Chondrocyte (in vitro differentiated cells): ENCODE measurements at regions not wholly inside any gene's neighbourhood (a gene's known extent, or its start where the extent isn't known, plus 50 kb on each side); places are given as distances from the start of the nearest gene placed in this dataset.
A peak's percentile ranks its signal among the peaks of the same experiment; 100 is the strongest.

Source experiments
- DNase-seq: peaks from one replicate; pipeline ENCODE4 v3.0.0; 2021; ENCODE audit warnings: mixed read lengths, low spot score
- H3K27ac Mint-ChIP-seq: one replicate; pipeline ENCODE4 v1.8.0; 2021; ENCODE audit warnings: mild to moderate bottlenecking, moderate library complexity, mixed read lengths; ENCODE audit not compliant: unreplicated experiment
- H3K27me3 Mint-ChIP-seq: 2 replicates; pipeline ENCODE4 v1.8.0; 2021; ENCODE audit warnings: low read depth, mixed read lengths
- H3K36me3 Mint-ChIP-seq: 2 replicates; pipeline ENCODE4 v1.8.0; 2021; ENCODE audit warnings: low read depth, mixed read lengths
- H3K4me1 Mint-ChIP-seq: 2 replicates; pipeline ENCODE4 v1.8.0; 2021; ENCODE audit warnings: low read depth, mild to moderate bottlenecking, mixed read lengths
- H3K4me3 Mint-ChIP-seq: one replicate; pipeline ENCODE4 v1.8.0; 2021; ENCODE audit warnings: mild to moderate bottlenecking, moderate library complexity, mixed read lengths; ENCODE audit not compliant: unreplicated experiment
- H3K9me3 Mint-ChIP-seq: 2 replicates; pipeline ENCODE4 v1.8.0; 2021; ENCODE audit warnings: low read depth, mixed read lengths
- TF ChIP-seq, protein P1 (sequence below): fragments of 200-600 bp; sonication (generic); IDR thresholded peaks from 2 replicates; pipeline ENCODE4 v1.5.0; 2021; ENCODE audit warnings: antibody characterized with exemption, mild to moderate bottlenecking, moderate library complexity

DNA sequence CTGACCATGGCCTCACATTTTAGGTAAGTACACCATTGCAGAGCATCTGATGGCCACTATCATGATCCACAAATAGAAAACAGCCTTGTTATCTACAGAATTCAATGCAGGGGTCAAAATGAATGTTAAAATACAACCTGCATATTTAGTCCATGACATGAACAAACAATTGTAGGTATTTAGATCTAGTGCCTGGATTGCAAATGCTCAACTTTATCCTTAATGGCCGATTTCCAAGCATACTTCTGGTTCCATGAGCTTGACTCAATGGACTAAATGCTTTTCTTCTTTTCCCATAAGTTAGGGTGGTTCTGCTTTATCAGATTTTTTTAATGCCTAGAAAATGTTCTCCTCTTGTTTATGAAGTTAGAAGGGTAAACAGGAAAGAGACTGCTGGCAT is 139.2 kb upstream of the TTC29 start:
- H3K36me3 Mint-ChIP-seq: no peaks in the 10 kb centered on the region
- no peak overlapping the region for H3K4me3 Mint-ChIP-seq
- H3K27ac Mint-ChIP-seq: no peak overlapping the region
- H3K9me3 Mint-ChIP-seq: no peaks in the 10 kb centered on the region
- H3K4me1 Mint-ChIP-seq: peaks cover 32% of the 10 kb centered on the region
- DNase-seq: no peak
- TF ChIP-seq, protein P1, sequence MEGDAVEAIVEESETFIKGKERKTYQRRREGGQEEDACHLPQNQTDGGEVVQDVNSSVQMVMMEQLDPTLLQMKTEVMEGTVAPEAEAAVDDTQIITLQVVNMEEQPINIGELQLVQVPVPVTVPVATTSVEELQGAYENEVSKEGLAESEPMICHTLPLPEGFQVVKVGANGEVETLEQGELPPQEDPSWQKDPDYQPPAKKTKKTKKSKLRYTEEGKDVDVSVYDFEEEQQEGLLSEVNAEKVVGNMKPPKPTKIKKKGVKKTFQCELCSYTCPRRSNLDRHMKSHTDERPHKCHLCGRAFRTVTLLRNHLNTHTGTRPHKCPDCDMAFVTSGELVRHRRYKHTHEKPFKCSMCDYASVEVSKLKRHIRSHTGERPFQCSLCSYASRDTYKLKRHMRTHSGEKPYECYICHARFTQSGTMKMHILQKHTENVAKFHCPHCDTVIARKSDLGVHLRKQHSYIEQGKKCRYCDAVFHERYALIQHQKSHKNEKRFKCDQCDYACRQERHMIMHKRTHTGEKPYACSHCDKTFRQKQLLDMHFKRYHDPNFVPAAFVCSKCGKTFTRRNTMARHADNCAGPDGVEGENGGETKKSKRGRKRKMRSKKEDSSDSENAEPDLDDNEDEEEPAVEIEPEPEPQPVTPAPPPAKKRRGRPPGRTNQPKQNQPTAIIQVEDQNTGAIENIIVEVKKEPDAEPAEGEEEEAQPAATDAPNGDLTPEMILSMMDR: no peak
- H3K27me3 Mint-ChIP-seq: no peaks in the 10 kb centered on the region

DNA sequence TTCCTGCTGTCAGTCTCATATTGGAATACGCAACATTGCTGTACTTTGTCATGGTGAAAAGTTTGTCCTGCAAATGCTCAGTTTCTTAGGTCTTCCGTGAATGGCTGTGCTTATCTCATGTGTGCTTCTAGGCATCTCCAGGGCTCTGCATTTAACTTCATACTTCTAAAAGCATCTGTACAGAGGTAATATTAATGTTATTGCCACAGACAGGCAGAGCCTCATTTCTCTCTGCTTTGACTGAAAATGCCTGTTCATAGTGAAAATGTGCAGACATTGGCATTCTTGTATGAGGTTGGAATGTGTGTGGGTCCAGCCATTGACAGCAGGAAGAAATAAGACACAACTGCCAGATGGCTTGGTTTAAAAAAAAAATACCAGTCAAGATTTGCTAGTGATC is 140.1 kb upstream of the TTC29 start:
- H3K4me1 Mint-ChIP-seq: peaks cover 27% of the 10 kb centered on the region
- TF ChIP-seq, protein P1: no peak
- no peak overlapping the region for H3K4me3 Mint-ChIP-seq
- no peaks in the 10 kb centered on the region for H3K36me3 Mint-ChIP-seq
- H3K27ac Mint-ChIP-seq: no peak overlapping the region
- H3K9me3 Mint-ChIP-seq: no peaks in the 10 kb centered on the region
- H3K27me3 Mint-ChIP-seq: no peaks in the 10 kb centered on the region
- no peak for DNase-seq

DNA sequence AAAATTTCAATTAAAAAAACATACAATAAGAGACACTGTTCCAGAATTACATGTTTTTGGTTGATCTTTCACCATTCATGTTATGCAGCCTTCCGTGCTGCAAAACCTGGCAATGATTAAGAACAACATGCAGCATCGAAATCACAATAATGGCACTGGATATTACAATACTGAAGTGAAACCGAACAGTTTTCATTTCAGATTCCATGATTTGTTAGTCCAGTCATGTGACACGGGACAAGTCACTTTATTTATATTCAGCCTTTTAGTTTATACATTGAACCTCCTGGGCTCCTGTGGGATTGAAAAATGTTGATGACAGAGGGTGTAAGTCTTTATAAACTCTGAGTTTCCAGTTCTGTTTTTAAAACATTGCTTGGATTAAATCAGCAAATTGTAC is 142.5 kb upstream of the TTC29 start:
- no peaks in the 10 kb centered on the region for H3K9me3 Mint-ChIP-seq
- peak overlapping the region; percentile 78 for H3K27ac Mint-ChIP-seq
- H3K4me1 Mint-ChIP-seq: peaks cover 31% of the 10 kb centered on the region
- H3K4me3 Mint-ChIP-seq: peak overlapping the region; percentile 38
- TF ChIP-seq, protein P1: no peak
- no peaks in the 10 kb centered on the region for H3K36me3 Mint-ChIP-seq
- no peak for DNase-seq
- no peaks in the 10 kb centered on the region for H3K27me3 Mint-ChIP-seq

DNA sequence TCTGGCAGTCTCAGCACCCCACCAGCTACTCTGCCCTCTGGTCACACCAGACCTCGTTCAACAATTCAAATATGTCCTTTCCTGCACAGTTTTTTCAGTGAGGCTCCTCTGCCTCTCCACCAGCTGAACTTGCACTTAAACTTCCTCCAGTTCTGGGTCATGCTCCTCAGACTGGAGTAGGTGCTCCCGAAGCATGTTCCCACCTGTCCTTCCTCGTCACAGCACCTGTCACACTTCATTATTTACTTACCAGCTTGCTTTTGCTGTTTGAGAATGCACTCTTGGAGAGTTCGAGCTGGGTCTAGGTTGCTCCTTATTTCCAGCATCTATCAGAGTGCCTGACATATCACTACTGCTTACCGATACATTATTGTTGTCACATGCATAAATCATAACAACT is 144.8 kb upstream of the TTC29 start:
- Mint-ChIP-seq H3K9me3 (no peaks in the 10 kb centered on the region), H3K4me1 (peaks cover 42% of the 10 kb centered on the region), H3K4me3 (no peak overlapping the region), H3K27ac (no peak overlapping the region), H3K27me3 (no peaks in the 10 kb centered on the region), H3K36me3 (no peaks in the 10 kb centered on the region)
- no peak for DNase-seq
- TF ChIP-seq, protein P1: no peak

DNA sequence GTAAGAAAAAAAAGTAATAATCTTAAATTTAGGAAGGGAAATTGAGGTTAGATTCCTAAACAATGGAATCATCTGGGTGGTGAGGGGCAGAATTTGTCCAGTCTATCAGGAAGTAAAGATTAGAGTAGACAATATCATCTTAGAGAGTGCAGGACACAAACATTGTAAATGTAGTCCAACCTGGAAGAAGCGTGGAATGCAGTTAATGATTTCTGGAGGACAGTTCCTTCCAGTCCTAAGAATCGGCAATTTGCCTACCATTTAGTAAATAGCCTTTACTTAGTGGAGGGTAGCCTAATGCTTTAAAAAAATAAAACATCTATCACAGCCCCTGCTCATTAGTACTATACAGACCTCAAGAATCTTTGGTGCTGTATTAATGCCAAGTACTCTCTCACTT is 147.5 kb upstream of the TTC29 start:
- Mint-ChIP-seq H3K4me3 (no peak overlapping the region), H3K27me3 (no peaks in the 10 kb centered on the region), H3K4me1 (peaks cover 45% of the 10 kb centered on the region), H3K36me3 (no peaks in the 10 kb centered on the region), H3K9me3 (no peaks in the 10 kb centered on the region), H3K27ac (no peak overlapping the region)
- TF ChIP-seq, protein P1: no peak
- no peak for DNase-seq
